HG02973 (cell line): ENCODE measurements at regions not wholly inside any gene's neighbourhood (a gene's known extent, or its start where the extent isn't known, plus 50 kb on each side); places are given as distances from the start of the nearest gene placed in this dataset.
A peak's percentile ranks its signal among the peaks of the same experiment; 100 is the strongest.

Source experiments
- ATAC-seq: cut with Tn5 transposase; IDR thresholded peaks from one replicate; pipeline ENCODE4 v1.9.1; 2021; ENCODE audit warnings: moderate library complexity; ENCODE audit not compliant: unreplicated experiment

- no peak for ATAC-seq
Measured at GRCh38 chrX:139293991-139294390, 236.5 kb upstream of the F9 start.

GRCh38 chrX:139290310-139290709, 240.2 kb upstream of the F9 start:
- ATAC-seq: peak; percentile 69

- no peak for ATAC-seq
Measured at GRCh38 chrX:139287155-139287924, 243.2 kb upstream of the F9 start.

GRCh38 chrX:139286342-139286741, 244.2 kb upstream of the F9 start:
- ATAC-seq: no peak

GRCh38 chrX:139267851-139268250, 262.7 kb upstream of the F9 start:
- ATAC-seq: no peak

GRCh38 chrX:139246295-139246694, 284.2 kb upstream of the F9 start:
- no peak for ATAC-seq

- ATAC-seq: no peak
Measured at GRCh38 chrX:139237141-139237540, 293.4 kb upstream of the F9 start.

- no peak for ATAC-seq
Measured at GRCh38 chrX:139234898-139235297, 295.6 kb upstream of the F9 start.

GRCh38 chrX:139224953-139225665, 305.4 kb upstream of the F9 start:
- ATAC-seq: no peak

- ATAC-seq: no peak
Measured at GRCh38 chrX:139222511-139223200, 307.9 kb upstream of the F9 start.

- no peak for ATAC-seq
Measured at GRCh38 chrX:139213241-139213709, 317.3 kb upstream of the F9 start.

GRCh38 chrX:139211568-139212182, 318.9 kb upstream of the F9 start:
- no peak for ATAC-seq

- ATAC-seq: no peak
Measured at GRCh38 chrX:139209342-139209741, 321.2 kb upstream of the F9 start.

- no peak for ATAC-seq
Measured at GRCh38 chrX:139207655-139208054, 322.9 kb upstream of the F9 start.

GRCh38 chrX:139206914-139207313, 323.6 kb upstream of the F9 start:
- no peak for ATAC-seq

- ATAC-seq: no peak
Measured at GRCh38 chrX:139204898-139205667, 325.5 kb upstream of the F9 start.

GRCh38 chrX:139204571-139204897, 326.0 kb upstream of the F9 start:
- no peak for ATAC-seq

GRCh38 chrX:139203651-139204570, 326.6 kb upstream of the F9 start:
- ATAC-seq: no peak

- ATAC-seq: no peak
Measured at GRCh38 chrX:139202742-139203420, 327.7 kb upstream of the F9 start.
